HG02623 (cell line): ENCODE measurements at regions not wholly inside any gene's neighbourhood (a gene's known extent, or its start where the extent isn't known, plus 50 kb on each side); places are given as distances from the start of the nearest gene placed in this dataset.
A peak's percentile ranks its signal among the peaks of the same experiment; 100 is the strongest.
"Not testable (repeated sequence)": the region's sequence is repeated elsewhere in the genome, so short reads cannot be mapped to it uniquely, and the experiment has no call there.

ENCODE experiments used
- ATAC-seq: cut with Tn5 transposase; IDR thresholded peaks from one replicate; pipeline ENCODE4 v1.9.1; 2021; ENCODE audit warnings: moderate library complexity; ENCODE audit not compliant: unreplicated experiment

DNA sequence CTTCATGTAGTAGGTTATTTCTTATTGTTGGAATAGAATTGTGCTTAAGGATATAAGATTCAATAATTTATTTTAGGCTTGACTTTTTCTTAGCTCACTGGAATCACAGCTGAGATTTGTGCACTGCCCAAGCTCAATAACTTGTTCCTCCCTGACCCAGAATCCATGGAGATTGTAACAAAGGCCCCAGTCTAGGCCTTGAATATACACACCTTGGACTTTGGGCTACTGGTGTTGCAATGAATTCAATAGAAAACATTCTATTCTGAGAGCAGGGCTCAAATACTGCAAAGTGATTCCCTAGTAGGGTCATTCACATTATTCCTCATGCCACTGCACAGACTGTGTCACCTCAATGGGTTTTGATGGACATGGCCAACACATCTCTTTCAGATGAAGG, 352.4 kb downstream of the GALC start:
- ATAC-seq = no peak

DNA sequence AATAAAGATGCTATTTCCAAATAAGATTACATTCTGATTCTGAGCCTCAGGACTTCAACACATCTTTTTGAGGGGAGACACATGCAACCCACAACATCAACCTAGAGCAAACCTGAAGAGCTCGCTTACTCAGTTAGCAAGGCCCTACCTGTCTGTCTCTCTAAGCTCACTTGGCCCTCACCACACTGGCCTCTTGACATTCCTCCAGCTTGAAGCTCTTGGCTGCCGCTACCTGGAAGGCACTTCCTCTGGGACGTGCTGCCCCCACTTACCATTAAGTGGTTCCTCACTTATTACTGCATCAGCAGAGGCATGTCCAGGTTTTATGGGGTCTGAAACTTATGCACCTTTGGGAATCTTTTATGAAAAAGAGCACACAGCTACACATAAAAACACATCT, 354.8 kb downstream of the GALC start:
- no peak for ATAC-seq

DNA sequence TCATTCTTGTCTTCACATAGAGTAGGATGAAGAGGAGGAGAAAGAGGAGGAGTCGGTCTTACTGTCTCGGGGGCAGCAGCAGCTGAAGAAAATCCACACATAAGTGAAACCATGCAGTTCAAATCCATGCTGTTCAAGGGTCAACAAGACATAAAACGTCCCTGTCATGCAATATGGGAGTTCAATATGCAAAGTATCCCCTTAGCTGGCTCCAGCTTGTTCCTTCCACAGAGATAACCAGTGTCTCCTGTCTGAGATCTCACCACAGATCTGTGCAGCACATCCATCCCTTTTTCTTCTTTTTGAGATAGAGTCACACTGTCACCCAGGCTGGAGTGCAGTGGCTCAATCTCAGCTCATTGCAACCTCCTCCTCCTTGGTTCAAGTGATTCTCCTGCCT, 357.5 kb downstream of the GALC start:
- ATAC-seq = no peak

DNA sequence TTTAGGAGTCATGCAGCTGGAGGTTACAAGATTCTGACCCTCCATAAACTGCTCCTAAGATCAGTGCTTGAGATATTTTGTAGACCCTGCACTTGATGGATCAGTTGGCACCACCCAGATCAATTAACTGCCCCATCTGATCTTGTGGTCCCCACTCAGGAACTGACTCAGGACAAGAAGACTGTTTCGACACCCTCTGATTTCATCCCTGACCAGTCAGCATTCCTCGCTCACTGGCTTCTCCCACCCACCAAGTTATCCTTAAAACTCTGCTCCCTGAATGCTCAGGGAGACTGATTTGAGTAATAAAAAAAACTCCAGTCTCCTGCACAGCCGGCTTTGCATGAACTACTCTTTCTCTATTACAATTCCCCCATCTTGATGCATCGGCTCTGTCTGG, 360.2 kb downstream of the GALC start:
- no peak for ATAC-seq

DNA sequence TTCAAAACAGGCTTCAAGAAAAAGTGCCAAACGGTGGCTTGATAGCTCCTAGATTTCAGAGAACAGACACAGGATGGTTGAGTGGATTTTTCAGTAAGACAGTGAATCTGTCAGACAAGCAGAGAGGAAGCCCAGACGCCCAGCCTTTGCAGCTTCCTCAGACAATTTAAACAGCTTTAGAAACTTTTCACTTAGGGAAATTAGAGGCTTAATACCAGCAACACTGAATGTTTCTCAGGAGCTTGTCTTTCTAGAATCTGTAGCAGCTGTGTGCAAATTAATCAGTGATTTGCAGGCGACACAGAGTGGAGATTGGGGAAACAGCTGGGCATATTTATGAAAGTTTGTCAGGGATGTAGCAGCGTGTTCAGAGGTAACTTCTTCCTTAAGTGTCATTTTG, 362.1 kb downstream of the GALC start:
- ATAC-seq = no peak

DNA sequence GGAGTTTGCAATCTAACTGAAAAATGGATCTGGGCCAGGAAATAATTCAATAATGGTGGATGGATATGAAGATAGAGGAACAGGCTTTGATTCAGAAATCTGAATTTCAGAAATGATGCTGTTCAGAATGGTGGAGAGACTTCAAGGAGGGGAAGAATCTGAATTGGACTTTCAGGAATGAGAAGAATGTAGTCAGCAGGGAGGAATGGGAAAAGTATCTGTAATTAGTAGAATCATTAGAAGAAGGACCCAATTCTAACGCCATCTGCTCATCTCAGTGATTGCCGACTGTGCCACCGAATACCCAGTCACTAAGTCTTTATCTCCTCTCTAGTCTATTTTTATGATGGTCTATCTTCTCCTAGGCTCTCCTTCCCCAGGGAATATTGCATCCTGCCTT, 363.2 kb downstream of the GALC start:
- no peak for ATAC-seq

DNA sequence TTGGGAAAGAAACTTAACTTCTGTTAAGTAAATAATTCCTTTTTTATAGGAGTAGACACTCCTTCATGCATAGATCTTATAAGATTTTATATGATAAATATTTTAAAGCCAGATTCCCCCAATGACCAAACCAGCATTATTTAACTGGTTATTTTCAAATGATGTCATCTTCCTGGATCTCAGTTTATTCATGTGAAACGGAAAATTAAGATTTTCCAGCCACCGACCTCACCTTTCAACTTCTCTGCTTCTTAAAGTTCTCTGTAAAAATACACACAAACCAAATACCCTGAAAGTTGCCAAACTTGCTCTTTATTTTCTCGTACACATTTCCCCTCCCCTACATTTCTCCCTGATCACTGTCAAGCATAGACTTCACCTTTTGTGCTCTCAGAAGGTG, 364.2 kb downstream of the GALC start:
- ATAC-seq = no peak

DNA sequence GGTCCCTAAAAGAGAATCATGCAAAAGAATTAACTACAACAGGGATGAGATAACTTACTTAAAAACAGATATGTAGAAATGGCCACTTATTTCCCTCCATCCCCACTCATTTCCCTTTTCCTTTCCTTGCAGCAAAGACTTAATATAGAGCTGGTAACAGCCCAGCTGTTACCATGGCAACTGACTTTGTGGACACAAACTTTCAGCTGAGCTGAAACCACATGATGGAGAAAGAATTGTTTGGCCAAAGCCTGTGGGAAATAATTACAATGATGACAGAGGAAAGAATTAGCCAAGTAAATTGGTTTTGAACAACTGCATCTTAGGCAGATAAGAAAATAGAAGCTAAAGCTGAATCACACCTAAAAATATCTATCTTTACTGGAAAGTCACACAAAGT, 364.9 kb downstream of the GALC start:
- no peak for ATAC-seq

DNA sequence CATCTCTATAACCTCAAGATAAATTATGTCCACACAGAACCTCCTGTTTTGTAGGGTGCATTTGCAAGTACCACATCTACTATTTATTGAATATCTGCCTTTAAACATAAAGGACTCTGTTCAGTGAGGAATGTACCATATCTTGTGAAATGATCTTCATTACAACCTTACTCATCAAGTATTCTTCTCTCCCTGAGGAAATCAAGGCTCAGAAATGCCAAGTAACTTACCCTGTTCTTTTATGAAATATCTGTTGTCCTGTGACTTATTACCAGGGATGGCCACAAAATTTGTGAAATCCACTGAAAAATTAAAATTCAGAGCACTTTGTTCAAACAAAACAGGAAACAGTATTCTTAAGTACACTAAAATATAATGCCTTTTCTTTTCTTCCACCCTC, 366.7 kb downstream of the GALC start:
- no peak for ATAC-seq

DNA sequence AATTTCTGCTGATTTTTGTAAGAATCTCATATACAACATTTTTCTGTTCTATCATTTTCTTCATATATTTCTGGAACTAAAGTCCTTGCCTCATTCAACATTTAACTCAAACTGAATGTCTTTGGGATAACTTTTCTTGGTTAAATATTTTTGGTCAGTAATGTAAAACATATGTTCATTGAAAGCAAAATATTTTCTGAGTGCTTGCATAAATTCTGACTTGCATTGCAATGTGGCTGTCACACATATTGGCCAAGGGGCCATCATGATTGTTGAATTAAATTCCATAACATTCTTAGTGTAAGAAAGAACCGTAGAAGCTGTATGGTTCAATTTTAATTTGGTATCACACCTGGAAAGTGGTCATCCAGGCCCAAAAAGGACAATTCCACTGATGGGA, 369.4 kb downstream of the GALC start:
- ATAC-seq = no peak

DNA sequence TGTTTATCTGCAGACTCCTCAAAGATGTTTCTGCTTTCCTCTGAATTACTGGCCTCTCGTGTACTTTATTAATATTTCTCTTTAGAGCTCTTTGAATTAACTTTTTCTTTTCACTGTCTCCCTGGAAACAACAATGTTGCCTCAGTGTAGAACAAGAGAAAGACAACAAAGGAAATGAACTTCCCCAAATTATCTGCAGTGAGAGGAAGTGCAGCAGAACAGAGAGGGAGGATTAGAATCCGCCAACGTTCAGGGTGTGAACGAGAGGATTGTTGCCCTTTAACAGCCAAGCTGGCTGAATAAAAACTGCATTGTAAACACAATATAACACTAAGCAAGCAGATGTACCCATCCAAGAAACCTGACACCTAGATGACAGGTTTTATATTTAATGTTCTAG, 375.9 kb downstream of the GALC start:
- ATAC-seq = no peak

DNA sequence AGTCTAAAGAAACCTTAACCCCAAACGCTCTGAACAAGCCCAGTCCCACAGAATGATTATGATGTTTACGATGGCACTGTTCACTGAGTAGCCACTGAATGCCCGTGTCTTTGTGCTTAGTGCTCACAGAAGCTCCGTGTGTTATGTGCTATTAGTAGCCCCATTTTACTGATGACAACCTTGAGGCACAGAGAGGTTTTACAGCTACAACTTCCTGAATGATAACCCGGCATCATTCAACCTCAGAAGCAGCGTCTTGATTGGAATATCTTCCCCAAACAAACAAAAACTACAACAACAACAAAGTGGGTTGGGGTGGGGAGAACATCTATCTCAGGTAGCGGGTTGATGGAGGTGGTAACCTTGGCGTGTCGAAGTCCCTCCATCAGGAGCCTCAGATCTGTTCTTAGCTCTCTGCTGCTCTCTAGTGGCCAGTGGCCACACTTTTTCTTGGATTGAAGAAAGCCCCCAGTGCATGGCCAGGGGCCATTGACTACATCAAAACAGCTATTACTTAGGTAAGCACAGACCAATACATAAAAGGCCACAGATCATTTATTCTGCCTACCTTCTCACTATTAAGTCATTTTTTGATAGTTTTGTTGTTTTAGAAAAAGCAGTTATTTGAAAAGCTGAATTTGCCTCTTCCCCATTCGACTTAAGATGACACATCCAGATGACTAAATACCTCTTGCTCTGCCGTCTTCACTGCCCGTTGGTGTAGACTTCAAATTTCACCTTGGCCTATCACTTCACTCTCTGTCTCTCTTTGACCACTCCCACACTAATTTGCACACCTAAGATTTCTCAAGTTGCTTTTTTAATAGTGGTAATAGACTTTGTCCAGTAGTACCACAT, 376.9 kb downstream of the GALC start:
- ATAC-seq = peak; percentile 71

DNA sequence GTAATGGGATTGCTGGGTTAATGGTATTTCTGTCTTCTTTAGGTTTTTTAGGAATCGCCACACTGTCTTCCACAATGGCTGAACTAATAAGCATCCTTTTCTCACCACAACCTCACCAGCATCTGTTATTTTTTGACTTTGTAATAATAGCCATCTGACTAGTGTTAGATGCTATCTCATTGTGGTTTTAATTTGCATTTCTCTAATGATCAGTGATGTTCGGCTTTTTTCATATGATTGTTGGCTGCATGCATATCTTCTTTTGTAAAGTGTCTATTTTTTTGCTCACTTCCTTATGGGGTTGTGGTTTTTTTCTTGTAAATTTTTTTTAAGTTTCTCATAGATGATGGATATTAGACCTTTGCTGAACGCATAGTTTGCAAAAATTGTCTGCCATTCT, 377.9 kb downstream of the GALC start:
- ATAC-seq = no peak

DNA sequence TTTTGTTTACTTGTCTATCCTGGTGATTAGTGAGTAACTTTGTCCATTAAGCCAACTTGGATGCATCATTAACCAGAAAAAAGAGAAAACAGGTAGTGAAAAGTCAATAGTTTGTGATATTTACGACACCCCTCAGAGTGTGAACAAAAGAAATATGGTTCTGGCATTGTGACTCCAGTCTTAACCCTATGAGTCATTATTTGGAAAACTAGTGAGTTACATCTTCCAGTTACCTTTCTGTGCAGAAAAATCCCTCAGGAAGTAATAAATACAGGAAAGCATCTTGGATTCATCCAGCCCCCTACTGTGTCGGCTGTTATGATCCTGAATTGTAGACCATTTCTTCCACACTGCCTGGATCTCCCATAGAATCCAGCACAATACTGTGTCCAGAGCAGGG, 379.1 kb downstream of the GALC start:
- ATAC-seq = no peak

DNA sequence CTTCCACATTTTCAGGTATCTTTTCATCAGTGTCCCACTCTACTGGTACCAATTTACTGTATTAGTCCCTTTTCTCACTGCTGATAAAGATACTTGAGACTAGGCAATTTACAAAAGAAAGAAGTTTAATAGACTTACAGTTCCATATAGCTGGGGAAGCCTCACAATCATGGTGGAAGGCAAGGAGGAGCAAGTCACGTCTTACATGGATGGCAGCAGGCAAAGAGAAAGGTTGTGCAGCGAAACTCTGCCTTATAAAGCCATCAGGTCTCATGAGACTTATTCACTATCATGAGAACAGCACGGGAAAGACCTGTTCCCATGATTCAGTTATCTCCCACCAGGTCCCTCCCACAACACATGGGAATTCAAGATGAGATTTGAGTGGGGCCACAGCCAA, 385.9 kb downstream of the GALC start:
- ATAC-seq = not testable (repeated sequence)

DNA sequence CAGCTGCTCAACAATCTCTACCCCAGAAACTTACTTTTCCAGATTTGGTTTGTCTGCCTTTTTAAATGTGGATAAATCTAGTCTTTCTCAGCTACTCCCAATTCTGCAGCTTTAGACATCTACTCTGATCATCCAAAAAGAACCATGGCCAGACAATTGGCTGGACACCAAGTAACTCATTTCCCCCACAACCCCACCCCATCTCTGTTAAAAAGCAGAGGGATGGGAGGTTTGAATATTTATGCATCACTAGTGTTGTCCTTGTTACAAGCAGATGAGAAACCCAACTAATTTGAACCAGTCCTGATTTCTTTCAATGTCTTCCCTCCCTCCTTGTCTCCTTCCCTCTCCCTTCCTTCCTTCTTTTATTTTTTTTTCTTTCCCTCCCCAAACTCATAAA, 391.9 kb downstream of the GALC start:
- ATAC-seq = no peak

DNA sequence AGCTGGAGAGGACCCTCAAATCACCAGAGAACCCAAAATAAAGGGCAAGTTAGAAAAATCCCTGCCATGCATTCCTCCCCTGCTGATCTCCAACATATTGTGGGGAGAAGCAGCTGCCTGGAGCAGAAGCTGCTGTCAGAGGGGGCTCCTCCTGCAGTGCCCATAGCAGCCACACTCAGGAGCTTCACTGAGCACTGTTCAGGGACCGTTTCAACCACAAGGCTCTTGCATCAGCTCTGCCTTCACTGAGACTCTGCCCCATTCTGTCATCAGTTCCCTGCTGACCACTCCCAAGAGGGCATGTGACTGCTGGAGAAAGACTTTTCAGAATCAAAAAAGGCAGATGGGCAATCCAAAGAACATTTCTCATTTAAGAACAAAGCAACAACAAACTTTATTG, 392.7 kb downstream of the GALC start:
- ATAC-seq = no peak

DNA sequence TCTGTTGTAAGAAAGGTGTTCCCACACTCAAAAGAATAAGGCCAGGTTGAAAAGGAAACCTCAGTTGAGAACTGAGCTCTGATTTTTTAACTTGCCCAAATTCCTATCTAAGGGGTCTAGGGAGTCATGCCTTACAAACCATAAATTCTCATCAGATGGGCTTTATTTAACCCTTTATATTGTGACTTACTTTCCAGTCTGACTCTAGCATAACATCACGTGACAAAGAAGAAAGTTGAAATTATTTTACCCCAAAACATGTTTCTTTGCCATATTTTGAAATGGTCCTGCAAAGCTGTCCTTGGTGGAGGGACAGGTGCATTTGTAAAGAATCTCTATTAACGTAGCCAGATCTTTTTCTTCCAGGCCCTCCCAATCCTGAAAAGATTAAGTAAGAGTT, 411.7 kb downstream of the GALC start:
- no peak for ATAC-seq

DNA sequence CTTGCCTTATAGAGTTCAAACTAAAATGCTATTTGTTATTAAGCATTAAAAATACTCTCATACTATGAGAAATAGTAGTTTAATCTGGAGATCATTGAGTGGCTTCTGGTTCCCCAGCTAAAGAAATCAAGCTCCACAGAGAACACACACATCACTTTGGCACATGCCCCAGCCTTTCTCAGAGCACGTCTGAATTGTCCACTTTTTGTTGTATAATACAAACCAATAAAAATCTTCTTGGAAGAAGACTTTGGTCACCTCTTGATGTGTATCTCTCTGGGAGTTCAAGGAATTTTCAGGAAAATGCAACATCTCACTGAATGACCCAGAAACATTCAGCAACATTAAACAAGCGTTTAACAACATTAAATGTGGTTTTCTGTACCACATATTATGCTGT, 413.9 kb downstream of the GALC start:
- ATAC-seq = no peak

DNA sequence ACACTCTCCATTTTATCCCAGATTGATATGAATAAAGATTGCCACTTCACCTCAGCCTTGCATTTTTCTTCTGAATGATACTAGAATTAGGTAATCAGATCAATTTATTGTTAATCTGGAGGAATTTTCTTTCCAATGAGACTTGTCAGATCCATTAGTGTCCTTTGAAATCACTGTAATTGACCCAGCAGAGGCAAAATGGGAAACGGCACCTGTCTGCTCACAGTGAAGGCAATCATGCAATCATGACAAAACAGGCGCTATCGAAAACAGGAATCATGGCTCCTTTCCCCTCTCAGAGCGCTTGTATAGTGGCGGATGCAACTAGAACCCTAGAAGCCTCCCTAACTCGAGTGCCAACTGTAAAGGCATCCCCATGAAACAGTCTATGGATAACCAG, 417.6 kb downstream of the GALC start:
- ATAC-seq = no peak

DNA sequence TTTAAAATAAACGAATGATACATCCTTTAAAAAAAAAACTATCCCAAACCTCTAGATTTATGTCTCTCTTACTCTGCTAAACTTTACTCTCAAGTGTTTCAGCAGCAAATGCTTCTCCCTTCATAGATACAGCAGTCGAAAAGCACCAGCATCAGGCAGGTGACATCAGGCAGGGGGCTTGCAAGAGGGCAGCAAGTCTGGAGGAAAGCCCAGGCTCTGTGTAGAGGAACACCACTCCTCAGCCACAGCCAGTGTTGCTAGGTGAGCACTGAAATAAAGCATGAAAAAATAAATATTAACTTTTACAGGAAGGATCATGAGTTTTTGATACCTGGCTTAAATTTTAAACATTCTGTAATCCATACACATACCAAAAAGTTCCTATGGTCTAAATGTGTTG, 419.4 kb downstream of the GALC start:
- no peak for ATAC-seq

DNA sequence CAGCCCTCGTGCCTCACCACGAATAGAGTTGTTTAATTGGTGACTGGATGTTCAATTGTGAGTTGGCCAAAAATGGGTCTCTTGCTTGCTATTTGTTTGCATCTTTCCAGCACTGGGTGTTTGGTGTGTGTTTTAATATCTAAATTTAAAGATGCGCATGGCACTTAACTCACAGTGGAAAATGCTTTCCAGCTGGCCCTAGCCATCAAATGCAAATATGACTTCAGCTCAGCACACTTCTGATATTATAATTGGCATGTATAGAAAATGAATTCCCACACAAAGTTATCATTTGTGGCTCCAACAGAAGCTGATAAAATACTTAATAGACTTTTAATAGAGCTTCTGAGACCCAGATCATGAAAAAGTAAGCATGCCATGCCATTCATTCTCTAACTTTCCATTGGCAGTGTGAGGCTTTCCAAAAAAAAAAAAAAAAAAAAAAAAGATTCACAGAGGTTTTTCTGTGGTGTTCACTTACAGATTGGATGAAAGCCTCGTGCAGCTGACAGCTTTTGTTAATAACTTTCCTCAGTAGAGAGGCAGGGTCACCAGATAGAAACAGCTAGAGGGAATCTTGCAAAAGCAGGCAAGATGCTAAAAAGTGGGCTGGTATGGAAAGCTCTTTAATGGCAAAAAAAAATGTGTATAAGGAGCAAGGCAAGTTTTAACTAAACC, 425.2 kb downstream of the GALC start:
- ATAC-seq = no peak

DNA sequence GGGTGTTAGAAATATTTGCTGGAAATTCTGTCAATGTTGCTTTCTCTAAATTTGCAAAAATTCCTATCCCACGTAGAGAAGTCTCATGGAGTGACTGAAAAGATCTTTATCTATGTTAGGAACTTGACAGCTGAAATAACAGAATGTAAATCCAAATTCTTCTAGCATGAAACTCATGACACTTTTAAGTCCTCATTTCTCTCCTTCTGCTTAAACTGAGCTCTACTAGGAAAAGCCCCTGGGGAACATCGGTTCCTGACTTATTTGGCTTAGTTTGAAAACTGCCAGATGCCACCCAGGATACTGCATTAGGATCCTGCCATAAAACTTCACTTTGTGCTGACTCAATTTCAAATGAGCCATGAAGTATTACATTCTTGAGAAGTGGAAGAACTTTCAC, 426.0 kb downstream of the GALC start:
- ATAC-seq = no peak
